Iris pigment epithelial cell (primary cell): ENCODE measurements at regions not wholly inside any gene's neighbourhood (a gene's known extent, or its start where the extent isn't known, plus 50 kb on each side); places are given as distances from the start of the nearest gene placed in this dataset.
A peak's percentile ranks its signal among the peaks of the same experiment; 100 is the strongest.

ENCODE experiments used
- DNase-seq: peaks from one replicate; pipeline ENCODE4 v3.0.0-alpha.2; 2011; ENCODE audit warnings: low read depth

DNA sequence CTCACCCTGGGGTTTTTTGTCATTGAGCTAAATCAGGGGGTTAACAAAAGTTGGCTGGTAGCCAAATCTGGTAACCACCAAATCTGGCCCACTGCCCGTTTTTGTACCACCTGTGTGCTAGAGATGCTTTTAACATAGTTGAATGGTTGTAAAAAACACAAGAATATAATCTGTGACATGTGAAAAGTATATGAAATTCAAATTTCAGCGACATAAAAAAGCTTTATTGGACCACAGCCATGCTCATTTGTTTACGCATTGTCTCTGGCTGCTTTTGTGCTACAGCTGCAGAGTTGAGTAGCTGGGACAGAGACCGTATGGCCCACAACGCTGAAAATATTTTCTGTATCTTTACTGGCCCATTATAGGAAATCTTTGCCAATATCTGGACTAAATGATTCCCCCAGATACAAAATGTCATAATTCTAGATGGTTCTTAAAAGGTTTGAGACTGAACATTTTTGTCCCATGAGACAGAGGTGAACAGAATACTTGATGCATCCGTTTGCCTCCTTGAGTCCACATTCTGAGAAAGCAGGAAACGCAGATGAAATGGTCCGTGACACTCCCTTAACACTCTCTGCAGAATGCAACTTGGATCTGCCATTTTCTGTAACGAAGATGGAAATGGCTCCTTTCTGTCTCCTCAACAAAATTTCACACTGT lies 120.9 kb upstream of the PDZRN3 start:
- no peak for DNase-seq

GRCh38 chr3:73743551-73743950 lies 118.8 kb upstream of the PDZRN3 start:
- no peak for DNase-seq

GRCh38 chr3:73739791-73740453 lies 115.2 kb upstream of the PDZRN3 start:
- DNase-seq: peak; percentile 30

- no peak for DNase-seq
These were observed 114.0 kb upstream of the PDZRN3 start for GRCh38 chr3:73738711-73739110.

GRCh38 chr3:73734211-73735089 lies 109.7 kb upstream of the PDZRN3 start:
- DNase-seq: no peak

GRCh38 chr3:73733746-73734145 lies 109.0 kb upstream of the PDZRN3 start:
- DNase-seq: no peak

DNA sequence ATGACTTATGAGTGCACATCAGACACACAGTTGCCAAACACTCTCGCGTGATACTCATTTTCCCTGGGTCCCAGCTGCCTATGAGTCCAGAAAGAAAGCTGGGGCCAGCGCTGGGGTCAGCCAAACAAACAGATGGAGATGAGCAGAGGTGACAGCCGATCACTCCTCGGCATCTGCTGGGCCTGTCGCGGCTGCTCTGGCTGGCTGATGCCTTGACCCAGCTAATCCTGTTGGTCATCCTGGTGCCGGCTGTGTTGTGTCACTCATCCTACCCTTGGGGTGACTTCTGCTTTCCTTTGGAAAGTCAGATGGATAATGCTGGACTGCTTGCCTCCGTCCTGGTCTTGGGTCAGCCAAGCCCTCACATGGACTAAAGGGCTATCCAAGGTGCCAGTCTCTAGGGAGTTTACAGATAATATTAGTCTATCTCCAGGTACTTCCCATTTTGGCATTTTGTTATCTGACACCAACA lies 105.3 kb upstream of the PDZRN3 start:
- no peak for DNase-seq

DNA sequence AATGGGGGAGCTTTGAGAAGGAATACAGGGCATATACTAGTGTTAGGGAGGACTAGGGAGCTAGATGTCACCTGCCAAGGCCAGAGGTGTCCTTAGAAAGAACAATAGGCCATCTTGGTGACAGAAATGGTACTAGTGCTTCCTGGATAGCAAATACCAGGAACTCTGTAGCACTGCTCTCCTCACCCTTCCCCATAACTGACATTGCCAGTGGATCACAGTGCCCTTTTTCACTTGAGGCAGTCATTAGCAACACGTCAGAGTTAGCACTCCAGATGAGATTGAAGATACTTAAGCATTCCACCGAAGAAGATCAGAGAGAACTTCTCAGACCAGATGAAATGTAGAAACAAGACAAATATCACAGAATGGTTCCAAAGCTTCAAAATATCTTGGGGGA lies 103.1 kb upstream of the PDZRN3 start:
- DNase-seq: no peak

- DNase-seq: peak; percentile 68
These were observed 102.5 kb upstream of the PDZRN3 start for GRCh38 chr3:73727117-73727821.

GRCh38 chr3:73723596-73723995 lies 98.9 kb upstream of the PDZRN3 start:
- no peak for DNase-seq

DNA sequence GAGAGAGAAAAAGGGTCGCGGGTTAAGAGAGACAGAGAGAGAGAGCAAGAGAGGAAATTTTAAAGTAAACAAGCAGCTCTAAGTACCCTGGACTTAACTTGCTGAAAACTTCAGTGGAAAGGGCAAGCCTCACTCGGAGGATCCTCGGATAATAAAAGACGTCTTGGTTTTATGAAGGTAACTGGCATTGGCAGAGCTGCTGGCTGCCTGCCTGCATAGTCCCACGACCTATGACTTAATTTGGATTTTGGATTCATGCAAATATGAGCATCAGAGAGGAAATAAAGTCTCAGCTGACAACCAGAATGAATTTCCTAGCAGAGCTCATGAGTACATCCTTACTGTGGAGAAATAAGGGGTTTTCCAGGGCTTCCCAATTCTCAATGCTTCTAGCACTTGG lies 95.1 kb upstream of the PDZRN3 start:
- DNase-seq: peak; percentile 33

DNA sequence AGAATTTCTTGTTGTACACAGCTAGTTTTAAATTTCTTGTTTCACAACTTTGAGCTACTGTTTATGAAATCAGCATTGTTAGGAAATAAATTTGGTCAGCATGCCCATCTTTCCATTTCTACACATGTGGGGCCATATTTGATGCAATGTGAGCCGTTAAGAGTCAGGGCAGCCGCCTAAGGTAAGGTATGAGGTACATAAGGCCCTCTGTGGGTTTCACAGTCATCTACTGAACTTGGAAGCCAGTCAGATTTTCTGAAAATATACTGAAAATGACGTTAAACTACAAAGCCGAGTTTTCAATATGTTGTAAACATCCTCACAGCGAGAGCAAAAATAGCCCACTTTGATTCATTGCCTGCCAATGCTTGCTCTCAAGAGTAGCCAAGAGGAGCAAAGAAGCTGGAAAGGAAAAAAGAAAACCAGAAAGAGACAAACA lies 94.7 kb upstream of the PDZRN3 start:
- peak; percentile 32 for DNase-seq

GRCh38 chr3:73718326-73719110 lies 93.8 kb upstream of the PDZRN3 start:
- DNase-seq: no peak

DNA sequence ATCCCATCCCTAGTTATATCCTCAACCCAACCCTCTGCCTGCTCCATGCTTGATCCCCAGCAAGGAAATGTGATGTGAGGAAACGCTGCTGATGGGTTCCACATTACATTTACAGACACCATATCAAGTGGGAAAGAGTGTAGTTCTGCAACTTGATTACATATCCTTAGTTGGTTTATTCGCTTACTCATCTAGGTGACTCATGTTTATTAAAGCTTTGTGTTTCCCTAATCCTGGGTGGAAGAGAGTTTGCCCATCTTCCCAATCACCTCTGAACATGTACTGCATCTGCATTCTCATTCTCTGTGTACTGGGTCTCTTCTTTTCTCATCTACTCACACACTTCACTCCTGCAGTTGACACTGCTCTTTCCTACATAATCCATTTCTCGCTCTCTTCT lies 91.7 kb upstream of the PDZRN3 start:
- DNase-seq: peak; percentile 34

- DNase-seq: no peak
These were observed 85.6 kb upstream of the PDZRN3 start for GRCh38 chr3:73710340-73710739.

GRCh38 chr3:73709712-73710111 lies 85.0 kb upstream of the PDZRN3 start:
- no peak for DNase-seq

DNA sequence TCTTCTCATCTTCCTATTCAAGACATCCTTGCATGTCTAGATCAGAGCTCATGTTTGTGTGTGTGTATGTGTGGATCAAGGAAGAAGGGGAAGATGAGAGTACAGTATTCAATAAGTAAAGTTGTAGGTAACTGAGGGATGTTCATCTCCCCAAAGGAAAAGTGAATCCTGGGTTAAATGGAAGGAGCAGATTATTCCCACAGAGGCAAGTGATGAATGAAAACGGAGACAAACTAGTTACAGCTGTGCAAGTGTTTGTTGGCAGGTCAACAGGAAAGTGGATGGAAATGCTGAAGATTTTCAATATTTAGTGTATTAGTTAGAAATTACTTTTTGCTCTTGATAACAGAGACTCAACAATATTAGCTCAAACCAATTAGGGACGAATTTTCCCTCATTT lies 84.2 kb upstream of the PDZRN3 start:
- no peak for DNase-seq

DNA sequence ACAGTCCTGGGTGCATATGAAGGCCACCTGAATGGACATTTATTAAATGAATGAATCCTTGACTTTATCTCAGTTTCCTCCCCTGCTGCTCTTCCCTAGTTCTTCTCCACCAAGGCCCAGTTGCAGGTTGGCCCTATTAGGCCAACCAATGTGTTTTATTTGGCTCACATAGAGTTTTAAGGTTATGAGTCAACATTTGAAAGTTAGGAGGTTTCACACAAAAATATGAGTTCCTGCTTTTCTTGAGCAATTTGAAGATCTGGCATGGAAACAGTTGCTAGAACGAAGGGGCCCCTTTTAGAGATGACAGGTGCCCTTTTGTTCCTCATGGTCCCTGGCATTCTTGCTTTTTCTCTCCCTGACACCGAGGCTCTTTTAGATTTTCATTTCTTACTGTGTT lies 83.0 kb upstream of the PDZRN3 start:
- peak; percentile 7 for DNase-seq

GRCh38 chr3:73706771-73707170 lies 82.0 kb upstream of the PDZRN3 start:
- DNase-seq: no peak

DNA sequence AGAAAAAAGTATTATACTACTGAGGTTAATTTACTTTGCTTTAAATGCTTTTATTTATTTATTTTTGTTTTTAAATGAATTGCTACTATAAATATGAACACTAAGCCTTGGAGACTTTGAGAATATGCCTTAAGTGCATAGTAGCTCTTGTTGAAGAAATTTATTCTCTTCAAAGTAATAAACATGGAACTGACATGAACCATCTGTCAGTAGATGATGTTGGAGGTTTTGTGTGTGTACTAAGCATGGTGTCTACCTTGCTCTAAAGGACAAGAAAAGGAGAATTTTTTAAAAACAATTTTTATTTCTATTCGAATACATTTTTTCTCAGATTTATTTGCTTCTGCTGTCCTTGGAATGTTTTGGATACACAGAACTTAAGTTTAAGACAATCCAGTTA lies 81.1 kb upstream of the PDZRN3 start:
- no peak for DNase-seq

GRCh38 chr3:73699327-73699726 lies 74.6 kb upstream of the PDZRN3 start:
- DNase-seq: no peak
